Mucosa of rectum (tissue), 2 donors: ENCODE measurements at regions not wholly inside any gene's neighbourhood (a gene's known extent, or its start where the extent isn't known, plus 50 kb on each side); places are given as distances from the start of the nearest gene placed in this dataset.

Experiments used
- H3K27ac ChIP-seq, 2 donors: one replicate each; pipeline ENCODE4 v1.7.0; 2013; ENCODE audit warnings: inconsistent platforms in 2 of 2, low read depth in 2 of 2, low read length in 2 of 2
- H3K27me3 ChIP-seq, 2 donors: one replicate each; pipeline ENCODE4 v1.7.0; 2013; ENCODE audit warnings: low read length in 2 of 2; ENCODE audit not compliant: control insufficient read depth in 2 of 2, insufficient read depth in 2 of 2
- H3K36me3 ChIP-seq, 2 donors: one replicate each; pipeline ENCODE4 v1.7.0; 2013; ENCODE audit warnings: low read length in 2 of 2; ENCODE audit not compliant: control insufficient read depth in 2 of 2, insufficient read depth in 2 of 2
- H3K4me1 ChIP-seq, 2 donors: one replicate each; pipeline ENCODE4 v1.7.0; 2013; ENCODE audit warnings: low read length in 2 of 2, mild to moderate bottlenecking in 1 of 2; ENCODE audit not compliant: control insufficient read depth in 2 of 2, insufficient read depth in 2 of 2
- H3K4me3 ChIP-seq, 2 donors: one replicate each; pipeline ENCODE4 v1.7.0; 2013; ENCODE audit warnings: low read length in 2 of 2
- H3K9ac ChIP-seq, 2 donors: one replicate each; pipeline ENCODE4 v1.7.0; 2013; ENCODE audit warnings: low read length in 2 of 2, low read depth in 1 of 2, mild to moderate bottlenecking in 1 of 2
- H3K9me3 ChIP-seq, 2 donors: one replicate each; pipeline ENCODE4 v1.7.0; 2013; ENCODE audit warnings: low read length in 2 of 2; ENCODE audit not compliant: control insufficient read depth in 2 of 2
- donor health status: healthy.
- donor health status: Normal muscosa, but diverticular disease.

GRCh38 chr6:135784507-135784906 is 67.0 kb upstream of the PDE7B start:
- H3K4me3 ChIP-seq, result no peak overlapping the region
- no peak overlapping the region for H3K27ac ChIP-seq
- no peaks in the 10 kb centered on the region for H3K36me3 ChIP-seq
- H3K9ac ChIP-seq, result no peak overlapping the region
- no peaks in the 10 kb centered on the region for H3K4me1 ChIP-seq
- no peaks in the 10 kb centered on the region for H3K9me3 ChIP-seq
- no peaks in the 10 kb centered on the region for H3K27me3 ChIP-seq

GRCh38 chr6:135789375-135790050 is 62.0 kb upstream of the PDE7B start:
- H3K4me3 ChIP-seq, result no peak overlapping the region
- H3K9ac ChIP-seq, result no peak overlapping the region
- H3K27me3 ChIP-seq, result no peaks in the 10 kb centered on the region
- H3K36me3 ChIP-seq, result no peaks in the 10 kb centered on the region
- H3K4me1 ChIP-seq, result no peaks in the 10 kb centered on the region
- no peak overlapping the region for H3K27ac ChIP-seq
- H3K9me3 ChIP-seq, result no peaks in the 10 kb centered on the region

GRCh38 chr6:135791441-135791840 is 60.1 kb upstream of the PDE7B start:
- Histone ChIP-seq H3K36me3 (no peaks in the 10 kb centered on the region), H3K27ac (no peak overlapping the region), H3K4me1 (no peaks in the 10 kb centered on the region), H3K9me3 (no peaks in the 10 kb centered on the region), H3K9ac (no peak overlapping the region), H3K4me3 (no peak overlapping the region), H3K27me3 (no peaks in the 10 kb centered on the region)

GRCh38 chr6:135796643-135797305 is 54.7 kb upstream of the PDE7B start:
- no peak overlapping the region for H3K27ac ChIP-seq
- no peak overlapping the region for H3K9ac ChIP-seq
- H3K9me3 ChIP-seq, result no peaks in the 10 kb centered on the region
- H3K27me3 ChIP-seq, result no peaks in the 10 kb centered on the region
- no peaks in the 10 kb centered on the region for H3K36me3 ChIP-seq
- H3K4me1 ChIP-seq, result no peaks in the 10 kb centered on the region
- no peak overlapping the region for H3K4me3 ChIP-seq

GRCh38 chr6:135797361-135797760 is 54.1 kb upstream of the PDE7B start:
- no peaks in the 10 kb centered on the region for H3K27me3 ChIP-seq
- no peak overlapping the region for H3K9ac ChIP-seq
- no peaks in the 10 kb centered on the region for H3K9me3 ChIP-seq
- H3K4me1 ChIP-seq, result no peaks in the 10 kb centered on the region
- no peaks in the 10 kb centered on the region for H3K36me3 ChIP-seq
- no peak overlapping the region for H3K27ac ChIP-seq
- H3K4me3 ChIP-seq, result no peak overlapping the region

- H3K9me3 ChIP-seq, result no peaks in the 10 kb centered on the region
- no peak overlapping the region for H3K9ac ChIP-seq
- H3K36me3 ChIP-seq, result no peaks in the 10 kb centered on the region
- H3K27ac ChIP-seq, result no peak overlapping the region
- no peak overlapping the region for H3K4me3 ChIP-seq
- H3K4me1 ChIP-seq, result no peaks in the 10 kb centered on the region
- H3K27me3 ChIP-seq, result no peaks in the 10 kb centered on the region
These were observed 52.6 kb upstream of the PDE7B start for GRCh38 chr6:135798751-135799515.
